C4-2B (cell line): ENCODE measurements at regions not wholly inside any gene's neighbourhood (a gene's known extent, or its start where the extent isn't known, plus 50 kb on each side); places are given as distances from the start of the nearest gene placed in this dataset.
"Not testable (repeated sequence)": the region's sequence is repeated elsewhere in the genome, so short reads cannot be mapped to it uniquely, and the experiment has no call there.

ENCODE experiments used
- ZFX ChIP-seq: fragments of 450-650 bp; IDR thresholded peaks from 2 replicates; pipeline ENCODE4 v1.6.1; 2017
- TF ChIP-seq, protein P1 (sequence below): fragments of 450-650 bp; conservative IDR thresholded peaks from 2 replicates; pipeline ENCODE4 v1.5.1; 2017; ENCODE audit warnings: mild to moderate bottlenecking

DNA sequence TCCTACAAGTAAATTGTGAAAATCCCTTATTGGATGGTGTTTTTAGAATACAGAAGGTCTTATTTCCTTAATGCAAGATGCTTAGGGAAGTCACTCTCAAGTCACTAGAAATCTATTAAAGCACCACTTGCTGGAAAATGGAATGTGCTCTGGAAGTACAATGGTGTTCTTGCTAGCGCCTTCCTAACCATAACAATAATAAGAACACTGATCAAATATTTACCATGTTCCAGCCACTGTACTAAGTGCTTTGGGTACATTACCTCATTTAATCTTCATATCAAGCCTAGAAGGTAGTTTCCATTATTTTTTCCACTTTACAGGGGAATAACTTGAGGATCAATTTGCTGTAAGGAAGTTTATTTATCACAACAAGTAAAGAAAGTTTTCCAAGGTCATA lies 75.1 kb downstream of the FAM72B start:
- TF ChIP-seq, protein P1, sequence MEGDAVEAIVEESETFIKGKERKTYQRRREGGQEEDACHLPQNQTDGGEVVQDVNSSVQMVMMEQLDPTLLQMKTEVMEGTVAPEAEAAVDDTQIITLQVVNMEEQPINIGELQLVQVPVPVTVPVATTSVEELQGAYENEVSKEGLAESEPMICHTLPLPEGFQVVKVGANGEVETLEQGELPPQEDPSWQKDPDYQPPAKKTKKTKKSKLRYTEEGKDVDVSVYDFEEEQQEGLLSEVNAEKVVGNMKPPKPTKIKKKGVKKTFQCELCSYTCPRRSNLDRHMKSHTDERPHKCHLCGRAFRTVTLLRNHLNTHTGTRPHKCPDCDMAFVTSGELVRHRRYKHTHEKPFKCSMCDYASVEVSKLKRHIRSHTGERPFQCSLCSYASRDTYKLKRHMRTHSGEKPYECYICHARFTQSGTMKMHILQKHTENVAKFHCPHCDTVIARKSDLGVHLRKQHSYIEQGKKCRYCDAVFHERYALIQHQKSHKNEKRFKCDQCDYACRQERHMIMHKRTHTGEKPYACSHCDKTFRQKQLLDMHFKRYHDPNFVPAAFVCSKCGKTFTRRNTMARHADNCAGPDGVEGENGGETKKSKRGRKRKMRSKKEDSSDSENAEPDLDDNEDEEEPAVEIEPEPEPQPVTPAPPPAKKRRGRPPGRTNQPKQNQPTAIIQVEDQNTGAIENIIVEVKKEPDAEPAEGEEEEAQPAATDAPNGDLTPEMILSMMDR: not testable (repeated sequence)
- TF ChIP-seq ZFX: not testable (repeated sequence)
